GM23338 (cell line): ENCODE measurements at regions not wholly inside any gene's neighbourhood (a gene's known extent, or its start where the extent isn't known, plus 50 kb on each side); places are given as distances from the start of the nearest gene placed in this dataset.

ENCODE experiments used
- ATAC-seq: fragments of 200-7000 bp; cut with Tn5 transposase; 3 replicates; pipeline ENCODE4 v1.9.1; 2020
- DNase-seq: peaks from one replicate; pipeline ENCODE4 v3.0.0-alpha.2; 2015; ENCODE audit warnings: low spot score
- H2AFZ ChIP-seq: fragments of 200-600 bp; sonication (generic); 2 replicates; pipeline ENCODE4 v1.8.0; 2016; ENCODE audit warnings: antibody characterized with exemption, mild to moderate bottlenecking, moderate library complexity
- H3F3A ChIP-seq: fragments of 200-600 bp; sonication (generic); replicated peaks from 2 replicates; pipeline ENCODE4 v1.8.0; 2017; ENCODE audit warnings: antibody characterized with exemption, mixed run types, low read depth
- H3K27ac ChIP-seq: fragments of 200-600 bp; sonication (generic); 2 replicates; pipeline ENCODE4 v1.6.1; 2016; ENCODE audit warnings: low read depth
- H3K27me3 ChIP-seq: fragments of 200-600 bp; sonication (generic); 2 replicates; pipeline ENCODE4 v1.8.0; 2016; ENCODE audit warnings: mild to moderate bottlenecking, mixed run types, moderate library complexity; ENCODE audit not compliant: insufficient read depth
- H3K36me3 ChIP-seq: fragments of 200-600 bp; sonication (generic); 2 replicates; pipeline ENCODE4 v1.8.0; 2016; ENCODE audit warnings: mild to moderate bottlenecking; ENCODE audit not compliant: insufficient read depth
- H3K4me1 ChIP-seq: fragments of 200-600 bp; sonication (generic); 2 replicates; pipeline ENCODE4 v1.8.0; 2016; ENCODE audit warnings: mild to moderate bottlenecking, moderate library complexity; ENCODE audit not compliant: insufficient read depth
- H3K4me2 ChIP-seq: fragments of 200-600 bp; sonication (generic); 2 replicates; pipeline ENCODE4 v1.7.1; 2017; ENCODE audit warnings: mixed run types
- H3K4me3 ChIP-seq: fragments of 200-600 bp; sonication (generic); 2 replicates; pipeline ENCODE4 v1.6.1; 2016; ENCODE audit warnings: mixed run types
- H3K79me2 ChIP-seq: fragments of 200-600 bp; sonication (generic); replicated peaks from 2 replicates; pipeline ENCODE4 v1.8.0; 2017; ENCODE audit warnings: mild to moderate bottlenecking; ENCODE audit not compliant: insufficient read depth
- H3K9me2 ChIP-seq: fragments of 200-600 bp; sonication (generic); 2 replicates; pipeline ENCODE4 v1.8.0; 2017; ENCODE audit not compliant: insufficient read depth
- H4K20me1 ChIP-seq: fragments of 200-600 bp; sonication (generic); replicated peaks from 2 replicates; pipeline ENCODE4 v1.8.0; 2017; ENCODE audit warnings: mild to moderate bottlenecking; ENCODE audit not compliant: insufficient read depth
- H3K27ac Mint-ChIP-seq: 2 replicates; pipeline ENCODE4 v1.8.0; 2020; ENCODE audit warnings: inconsistent platforms, mild to moderate bottlenecking, moderate library complexity, mixed read lengths
- H3K27me3 Mint-ChIP-seq: 3 replicates; pipeline ENCODE4 v1.8.0; 2022; ENCODE audit warnings: low read depth, mild to moderate bottlenecking, moderate library complexity, mixed read lengths, inconsistent platforms; ENCODE audit not compliant: insufficient read depth, poor library complexity
- H3K36me3 Mint-ChIP-seq: 3 replicates; pipeline ENCODE4 v1.8.0; 2021; ENCODE audit warnings: low read depth, mild to moderate bottlenecking, inconsistent platforms, moderate library complexity, mixed read lengths
- H3K4me1 Mint-ChIP-seq: 3 replicates; pipeline ENCODE4 v1.8.0; 2020; ENCODE audit warnings: mild to moderate bottlenecking, inconsistent platforms, mixed read lengths
- H3K4me3 Mint-ChIP-seq: 3 replicates; pipeline ENCODE4 v1.8.0; 2021; ENCODE audit warnings: moderate library complexity, mild to moderate bottlenecking, inconsistent platforms, mixed read lengths
- H3K9me3 Mint-ChIP-seq: 3 replicates; pipeline ENCODE4 v1.8.0; 2020; ENCODE audit warnings: moderate library complexity, mild to moderate bottlenecking, inconsistent platforms, mixed read lengths
- CREB1 ChIP-seq: fragments of 250-450 bp; sonication (Bioruptor Pico); IDR thresholded peaks from 2 replicates; pipeline ENCODE4 v1.5.0; 2020; ENCODE audit warnings: low read depth, mild to moderate bottlenecking, moderate library complexity
- ETS1 ChIP-seq: IDR thresholded peaks from 2 replicates; pipeline ENCODE4 v1.6.1; 2016; ENCODE audit warnings: antibody characterized with exemption
- EZH2 ChIP-seq: fragments of 200-600 bp; sonication (generic); IDR thresholded peaks from one replicate; pipeline ENCODE4 v1.8.0; 2017; ENCODE audit warnings: antibody characterized with exemption, mild to moderate bottlenecking, low read depth; ENCODE audit not compliant: unreplicated experiment
- EZH2phosphoT487 ChIP-seq: fragments of 200-600 bp; sonication (generic); IDR thresholded peaks from one replicate; pipeline ENCODE4 v1.8.1; 2018; ENCODE audit warnings: antibody characterized with exemption; ENCODE audit not compliant: unreplicated experiment
- JUNB ChIP-seq: IDR thresholded peaks from one replicate; pipeline ENCODE4 v1.6.1; 2016; ENCODE audit warnings: antibody characterized with exemption; ENCODE audit not compliant: unreplicated experiment
- REST ChIP-seq: IDR thresholded peaks from one replicate; pipeline ENCODE4 v1.6.1; 2018; ENCODE audit warnings: antibody characterized with exemption; ENCODE audit not compliant: unreplicated experiment
- STAT1 ChIP-seq: IDR thresholded peaks from one replicate; pipeline ENCODE4 v1.6.1; 2016; ENCODE audit warnings: antibody characterized with exemption; ENCODE audit not compliant: unreplicated experiment
- ZNF462 ChIP-seq: fragments of 250-450 bp; sonication (Bioruptor Pico); IDR thresholded peaks from 2 replicates; pipeline ENCODE4 v1.5.0; 2020; ENCODE audit warnings: mild to moderate bottlenecking, moderate library complexity

- TF ChIP-seq ZNF462 (no peak), REST (no peak), EZH2 (no peak), STAT1 (no peak), JUNB (no peak)
Measured at GRCh38 chr12:53806721-53807120, 54.9 kb upstream of the CISTR start (continued).

GRCh38 chr12:53807322-53807860 is 55.6 kb upstream of the CISTR start:
- no peak overlapping the region for H2AFZ ChIP-seq
- no peak overlapping the region for H3K27ac ChIP-seq
- H3K9me2 ChIP-seq: no peaks in the 10 kb centered on the region; the same call in 1 of the 2 replicates
- peaks cover 28% of the 10 kb centered on the region; the same call in 1 of the 2 replicates for H3K27me3 ChIP-seq
- no peak overlapping the region for H3K4me3 ChIP-seq
- no peak for DNase-seq
- H3K36me3 ChIP-seq: no peaks in the 10 kb centered on the region
- H3K36me3 Mint-ChIP-seq: no peaks in the 10 kb centered on the region
- H3K4me1 Mint-ChIP-seq: peaks cover 9% of the 10 kb centered on the region
- peaks cover 11% of the 10 kb centered on the region for H3K27me3 Mint-ChIP-seq
- no peaks in the 10 kb centered on the region for H3F3A ChIP-seq
- no peak for ATAC-seq
- no peak overlapping the region for H3K27ac Mint-ChIP-seq
- no peaks in the 10 kb centered on the region for H3K79me2 ChIP-seq
- no peak overlapping the region for H3K4me2 ChIP-seq
- no peaks in the 10 kb centered on the region for H3K4me1 ChIP-seq
- H3K9me3 Mint-ChIP-seq: no peaks in the 10 kb centered on the region; the same call in 2 of the 3 replicates
- no peaks in the 10 kb centered on the region for H4K20me1 ChIP-seq
- H3K4me3 Mint-ChIP-seq: no peak overlapping the region
- TF ChIP-seq ETS1 (no peak), CREB1 (CRISPR knock-in tag) (no peak), JUNB (no peak), EZH2 (no peak), EZH2phosphoT487 (no peak)
